Endothelial cell of umbilical vein (primary cell): ENCODE measurements at regions not wholly inside any gene's neighbourhood (a gene's known extent, or its start where the extent isn't known, plus 50 kb on each side); places are given as distances from the start of the nearest gene placed in this dataset.

Experiments used
- CTCF ChIP-seq, 2 donors: IDR thresholded peaks; 1 replicate in 1 of 2; 2 replicates in 1 of 2; pipeline ENCODE4 v1.5.1; 2011; ENCODE audit warnings: low read length in 2 of 2, mild to moderate bottlenecking in 2 of 2, moderate library complexity in 2 of 2, control low read depth in 1 of 2, inconsistent platforms in 1 of 2, low read depth in 1 of 2; ENCODE audit not compliant: insufficient read depth in 1 of 2; ENCODE audit errors: extremely low read depth in 1 of 2
- POLR2AphosphoS5 ChIP-seq: IDR thresholded peaks from 2 replicates; pipeline ENCODE4 v1.6.1; 2012; ENCODE audit warnings: low read depth, mild to moderate bottlenecking, control low read depth, low read length, moderate library complexity; ENCODE audit not compliant: insufficient read depth

DNA sequence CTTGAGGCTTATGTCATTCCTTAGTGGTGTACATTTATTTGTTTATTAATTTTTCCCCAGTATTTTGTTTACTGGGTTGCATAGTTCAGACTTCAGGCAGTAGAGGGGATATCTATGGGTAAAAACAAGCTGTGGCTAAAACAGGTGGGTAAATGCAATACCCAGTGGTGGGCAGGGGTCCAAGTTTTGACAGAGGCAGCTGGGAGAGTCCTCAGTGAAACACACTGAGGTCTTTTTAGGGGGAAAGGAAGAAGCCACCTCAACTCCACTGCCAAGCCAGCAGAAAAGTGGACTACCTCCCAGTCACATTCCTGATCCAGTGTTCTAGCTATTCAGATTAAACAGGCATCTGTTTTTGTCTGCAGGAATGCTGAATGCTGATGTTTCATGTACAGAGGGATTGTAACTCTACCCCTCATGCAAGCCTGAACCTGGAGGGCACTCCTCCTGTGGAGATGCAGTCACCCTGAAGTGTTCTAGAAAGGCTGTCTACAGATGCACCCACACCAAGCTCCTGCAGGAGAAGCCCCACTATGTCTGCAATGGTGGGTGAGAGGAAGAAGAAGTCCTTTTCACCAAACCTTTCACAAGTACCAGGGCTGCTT, 757.8 kb downstream of the INHBA start:
- TF ChIP-seq CTCF (IDR thresholded peaks at IDR 0.05; ENCODE audit: extremely low read depth in 1 of 2, insufficient read depth in 1 of 2, low read depth in 1 of 2, low read length in 2 of 2) (no peak), POLR2AphosphoS5 (no peak)
